Right cardiac atrium (tissue), 5 donors: ENCODE measurements at regions not wholly inside any gene's neighbourhood (a gene's known extent, or its start where the extent isn't known, plus 50 kb on each side); places are given as distances from the start of the nearest gene placed in this dataset.

Experiments used
- ATAC-seq, 2 donors: fragments of 200-7000 bp; cut with Tn5 transposase; one replicate each; pipeline versions ENCODE4 v1.8.0 to v1.9.1; 2020; ENCODE audit warnings: moderate library complexity in 2 of 2, mild to moderate bottlenecking in 1 of 2
- DNase-seq, 3 donors: peaks; one replicate each; pipeline ENCODE4 v3.0.0-alpha.2; 2020
- H3K27ac ChIP-seq: one replicate; pipeline ENCODE4 v1.5.1; 2013; ENCODE audit warnings: mild to moderate bottlenecking, low read length, control low read depth, moderate library complexity
- H3K27me3 ChIP-seq: one replicate; pipeline ENCODE4 v1.6.1; 2013; ENCODE audit not compliant: control insufficient read depth, insufficient read depth
- H3K4me1 ChIP-seq: one replicate; pipeline ENCODE4 v1.6.1; 2013; ENCODE audit warnings: low read length; ENCODE audit not compliant: control insufficient read depth, insufficient read depth
- H3K4me3 ChIP-seq: one replicate; pipeline ENCODE4 v1.5.1; 2013; ENCODE audit warnings: low read length, control low read depth
- H3K9me3 ChIP-seq: one replicate; pipeline ENCODE4 v1.6.1; 2013; ENCODE audit warnings: low read length; ENCODE audit not compliant: control insufficient read depth
- WGBS: extraction: QIAGEN DNeasy Blood & Tissue Kit; methylation state at CpG from one replicate; pipeline ENCODE4 v1.1.7; 2013; 5-methylcytosine and 5-hydroxymethylcytosine counted together
- intact Hi-C, 4 donors: fragments of 100-400 bp; cut with DNase I; formaldehyde crosslinking; loops; one replicate each; pipeline versions ENCODE4 v1.11.0 to v1.14.0; 2022 to 2023
- donor health status: healthy with polysubstance abuse.
- donor health status: DM: no; HTN: yes; CAD: no.
- donor health status: DM: no; HTN: no; CAD: no.
- donor health status: DM: no; HTN: yes; CAD: no; lungs with severe emphysema.
- donor health status: DM: yes; HTN: yes; CAD: no.

DNA sequence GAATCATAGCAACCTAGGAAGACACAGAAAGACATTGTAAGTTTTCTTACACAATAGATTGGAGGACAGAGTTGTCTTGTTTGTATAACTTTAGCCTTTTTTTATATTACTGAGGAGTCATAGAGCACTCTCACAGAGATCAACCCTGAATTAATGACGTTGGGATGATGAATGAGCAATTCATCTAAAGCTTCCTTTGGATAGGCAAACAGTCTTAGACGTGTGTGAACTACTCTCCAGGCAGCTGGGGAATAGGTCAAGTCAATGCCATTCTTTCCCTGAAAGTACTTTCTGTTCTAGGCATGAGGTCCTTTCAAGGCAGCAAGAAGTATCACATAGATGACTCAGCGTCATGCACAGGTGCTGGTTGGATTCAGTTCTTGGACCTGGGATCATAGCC is 369.1 kb upstream of the NOVA1 start:
- Histone ChIP-seq H3K4me3 (no peak overlapping the region), H3K27ac (no peak overlapping the region), H3K4me1 (no peaks in the 10 kb centered on the region), H3K9me3 (no peaks in the 10 kb centered on the region), H3K27me3 (no peaks in the 10 kb centered on the region)
- ATAC-seq (no peak), DNase-seq (no peak)
- whole genome bisulfite sequencing, result 38% methylated on average over 3 of the region's 3 CpGs
- intact Hi-C loops, result no loop called here

DNA sequence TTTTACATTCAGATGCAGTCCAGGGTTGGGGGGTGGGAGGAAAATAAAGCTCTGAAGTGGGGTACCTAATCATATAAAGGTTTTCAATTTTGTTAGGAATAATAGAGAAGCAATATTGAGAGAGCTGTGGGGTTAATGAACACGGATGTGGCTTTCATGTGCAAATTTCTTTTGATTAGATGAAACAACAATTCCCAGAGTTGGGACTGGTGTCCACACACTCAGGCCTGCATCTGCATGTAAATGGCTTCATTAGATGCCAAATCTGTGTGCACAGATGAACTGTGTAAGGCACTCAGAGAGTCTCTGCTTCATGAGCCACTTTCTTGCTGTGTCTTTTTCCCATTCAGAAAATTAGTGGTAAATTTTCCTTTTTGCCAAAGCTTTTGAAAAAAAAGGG is 377.1 kb upstream of the NOVA1 start:
- no peaks in the 10 kb centered on the region for H3K27me3 ChIP-seq
- H3K4me3 ChIP-seq, result no peak overlapping the region
- H3K27ac ChIP-seq, result no peak overlapping the region
- H3K4me1 ChIP-seq, result no peaks in the 10 kb centered on the region
- no peak for DNase-seq
- no peak for ATAC-seq
- WGBS, result 58% methylated on average over 1 of the region's 1 CpG
- no peaks in the 10 kb centered on the region for H3K9me3 ChIP-seq
- intact Hi-C loops, result no loop called here

GRCh38 chr14:26982071-26982470 is 384.2 kb upstream of the NOVA1 start:
- intact Hi-C loops, result loop anchor here in 3 of 4 donors (10.0 kb wide), 2 partner anchors 77 to 587 kb away; no protein-coding TSS in a partner anchor
- Histone ChIP-seq H3K9me3 (no peaks in the 10 kb centered on the region), H3K4me1 (no peaks in the 10 kb centered on the region), H3K4me3 (no peak overlapping the region), H3K27me3 (no peaks in the 10 kb centered on the region), H3K27ac (no peak overlapping the region)
- WGBS, result 95% methylated on average over 5 of the region's 5 CpGs
- ATAC-seq (no peak), DNase-seq (no peak)

DNA sequence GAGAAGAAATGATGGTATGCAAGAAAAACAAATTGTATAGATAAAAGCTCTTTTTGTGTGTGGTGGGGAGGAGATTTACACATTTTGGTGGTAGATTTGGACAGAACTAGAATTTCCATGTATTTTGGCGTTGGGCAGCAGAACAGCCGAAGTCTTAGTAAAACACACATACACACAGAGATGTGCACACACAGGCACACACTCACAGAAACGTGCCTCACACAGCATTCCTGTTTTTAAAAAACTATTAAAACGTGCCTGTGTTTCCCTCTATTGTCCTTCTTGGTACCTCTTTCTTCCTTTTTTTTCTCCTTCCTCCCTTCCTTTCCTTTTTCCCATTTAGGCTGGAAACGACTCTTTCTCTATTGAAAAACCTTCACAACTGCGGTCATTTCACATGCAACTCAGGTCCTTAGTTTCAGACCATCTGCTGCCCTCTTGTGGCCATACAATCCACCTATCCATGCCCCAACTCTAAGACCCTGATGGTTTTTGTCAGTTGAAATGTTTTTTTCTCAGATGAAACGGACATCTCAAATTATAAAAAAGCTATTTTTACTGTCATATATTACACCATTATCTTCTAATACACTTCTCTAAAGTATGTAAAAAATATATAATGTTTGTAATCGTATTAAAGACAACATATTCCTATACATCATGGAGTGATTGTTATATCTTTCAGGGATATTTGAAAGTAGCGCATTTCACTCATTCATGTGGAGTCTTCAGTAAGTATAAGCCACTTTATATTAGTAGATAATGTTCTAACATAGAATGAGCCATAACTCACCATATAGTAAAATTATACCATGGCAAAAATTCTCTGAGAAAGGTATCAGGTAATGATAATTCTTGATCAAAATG is 386.7 kb upstream of the NOVA1 start:
- Histone ChIP-seq H3K9me3 (no peaks in the 10 kb centered on the region), H3K27ac (no peak overlapping the region), H3K4me3 (no peak overlapping the region), H3K4me1 (no peaks in the 10 kb centered on the region), H3K27me3 (no peaks in the 10 kb centered on the region)
- intact Hi-C loops, result loop anchor here in 3 of 4 donors (10.0 kb wide), 2 partner anchors 80 to 590 kb away; no protein-coding TSS in a partner anchor
- ATAC-seq, result peak in 1 of 2 donors; percentile 69
- 33% methylated on average over 9 of the region's 9 CpGs for WGBS
- peak in 2 of 3 donors; percentile 60 to 66 for DNase-seq

DNA sequence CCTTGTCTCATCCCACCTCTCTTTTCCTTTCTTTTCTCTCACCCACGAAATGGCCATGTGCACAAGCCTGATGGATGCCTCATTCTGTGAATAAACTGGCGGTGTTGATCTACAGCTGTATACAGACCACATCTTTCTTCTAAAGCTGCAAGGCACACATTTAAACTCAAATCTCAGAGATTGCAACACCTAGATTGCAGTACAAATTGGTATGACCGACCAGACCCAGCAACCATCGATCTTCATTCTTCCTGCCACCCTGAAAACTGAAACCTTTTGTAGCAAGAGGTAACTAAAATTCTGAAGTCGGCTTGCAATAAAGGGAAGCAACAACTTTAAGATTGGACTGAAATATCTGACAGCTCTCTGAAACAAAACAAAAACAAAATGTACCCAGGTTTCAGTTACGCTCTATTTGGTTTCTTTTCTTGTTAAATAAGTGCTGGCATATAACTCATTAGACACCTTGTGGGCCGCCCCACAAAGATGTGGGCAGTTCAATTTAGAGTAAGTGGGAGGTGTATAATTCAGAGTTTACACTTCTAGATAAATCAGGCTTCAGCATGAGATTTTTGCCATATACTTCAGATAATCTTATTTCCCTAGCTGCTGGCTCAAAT is 390.0 kb upstream of the NOVA1 start:
- ATAC-seq (no peak), DNase-seq (no peak)
- 84% methylated on average over 7 of the region's 7 CpGs for WGBS
- H3K27me3 ChIP-seq, result no peaks in the 10 kb centered on the region
- intact Hi-C loops, result loop anchor here in 3 of 4 donors (10.0 kb wide), 2 partner anchors 83 to 593 kb away; no protein-coding TSS in a partner anchor
- H3K4me1 ChIP-seq, result no peaks in the 10 kb centered on the region
- H3K27ac ChIP-seq, result no peak overlapping the region
- H3K9me3 ChIP-seq, result no peaks in the 10 kb centered on the region
- no peak overlapping the region for H3K4me3 ChIP-seq

- DNase-seq (no peak), ATAC-seq (no peak)
- Histone ChIP-seq H3K27ac (no peak overlapping the region), H3K4me3 (no peak overlapping the region), H3K4me1 (no peaks in the 10 kb centered on the region), H3K27me3 (no peaks in the 10 kb centered on the region), H3K9me3 (peaks cover 2% of the 10 kb centered on the region)
- intact Hi-C loops, result no loop called here
Observed at GRCh38 chr14:26990946-26991345, 393.1 kb upstream of the NOVA1 start.

- Histone ChIP-seq H3K4me1 (no peaks in the 10 kb centered on the region), H3K27me3 (no peaks in the 10 kb centered on the region), H3K27ac (no peak overlapping the region), H3K9me3 (peaks cover 2% of the 10 kb centered on the region), H3K4me3 (no peak overlapping the region)
- intact Hi-C loops, result no loop called here
- 51% methylated on average over 3 of the region's 3 CpGs for WGBS
- no peak for DNase-seq
- ATAC-seq, result no peak
Observed at GRCh38 chr14:26992403-26993115, 394.7 kb upstream of the NOVA1 start.

- WGBS, result 29% methylated on average over 2 of the region's 2 CpGs
- intact Hi-C loops, result no loop called here
Observed at GRCh38 chr14:26993556-26993955, 395.7 kb upstream of the NOVA1 start.

GRCh38 chr14:26995301-26995700 is 397.5 kb upstream of the NOVA1 start:
- Histone ChIP-seq H3K9me3 (peaks cover 2% of the 10 kb centered on the region), H3K27ac (no peak overlapping the region), H3K4me1 (no peaks in the 10 kb centered on the region), H3K4me3 (no peak overlapping the region), H3K27me3 (no peaks in the 10 kb centered on the region)
- no peak for DNase-seq
- no peak for ATAC-seq
- intact Hi-C loops, result no loop called here

More at GRCh38 chr14:26993556-26993955, 395.7 kb upstream of the NOVA1 start:
- ATAC-seq, result no peak
- DNase-seq, result no peak
- no peak overlapping the region for H3K4me3 ChIP-seq
- peaks cover 2% of the 10 kb centered on the region for H3K9me3 ChIP-seq
- no peak overlapping the region for H3K27ac ChIP-seq
- H3K27me3 ChIP-seq, result no peaks in the 10 kb centered on the region
- no peaks in the 10 kb centered on the region for H3K4me1 ChIP-seq

DNA sequence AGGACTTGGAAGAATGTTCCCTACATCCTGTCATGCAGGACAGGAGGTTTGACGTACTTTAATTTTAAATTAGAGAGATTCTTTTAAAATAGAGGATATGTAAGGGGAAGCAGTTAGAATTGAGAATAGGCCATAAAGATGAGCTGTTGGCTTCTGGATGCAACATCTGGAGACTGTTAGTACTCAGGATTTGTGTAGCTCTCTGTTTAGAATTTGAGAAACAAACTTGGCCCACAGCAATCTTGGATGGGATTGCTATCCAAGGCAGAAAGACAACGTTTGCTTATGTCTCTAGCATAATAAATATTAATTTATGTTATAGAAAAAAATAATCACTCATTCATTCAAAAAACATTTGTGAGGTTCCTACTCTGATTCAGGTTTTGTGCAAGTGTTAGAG is 398.4 kb upstream of the NOVA1 start:
- H3K4me1 ChIP-seq, result no peaks in the 10 kb centered on the region
- no peak for DNase-seq
- no peak for ATAC-seq
- intact Hi-C loops, result no loop called here
- H3K27ac ChIP-seq, result no peak overlapping the region
- H3K4me3 ChIP-seq, result no peak overlapping the region
- no peaks in the 10 kb centered on the region for H3K27me3 ChIP-seq
- H3K9me3 ChIP-seq, result peaks cover 2% of the 10 kb centered on the region
- WGBS, result 49% methylated on average over 2 of the region's 2 CpGs

- WGBS, result 94% methylated on average over 2 of the region's 2 CpGs
- Histone ChIP-seq H3K9me3 (no peaks in the 10 kb centered on the region), H3K27ac (no peak overlapping the region), H3K27me3 (no peaks in the 10 kb centered on the region), H3K4me3 (no peak overlapping the region), H3K4me1 (no peaks in the 10 kb centered on the region)
- DNase-seq (no peak), ATAC-seq (no peak)
- intact Hi-C loops, result no loop called here
Observed at GRCh38 chr14:27002179-27002578, 404.3 kb upstream of the NOVA1 start.
